Hepatocyte (in vitro differentiated cells): ENCODE measurements at regions not wholly inside any gene's neighbourhood (a gene's known extent, or its start where the extent isn't known, plus 50 kb on each side); places are given as distances from the start of the nearest gene placed in this dataset.

Experiments used
- DNase-seq: peaks from one replicate; pipeline ENCODE4 v3.0.0-alpha.2; 2016; ENCODE audit warnings: low spot score
- H2AFZ ChIP-seq: fragments of 200-600 bp; sonication (generic); 2 replicates; pipeline ENCODE4 v1.6.0; 2016; ENCODE audit warnings: antibody characterized with exemption, mild to moderate bottlenecking
- H3K27ac ChIP-seq: fragments of 200-600 bp; sonication (generic); 2 replicates; pipeline ENCODE4 v1.5.1; 2016; ENCODE audit warnings: mild to moderate bottlenecking
- H3K27me3 ChIP-seq: fragments of 200-600 bp; sonication (generic); 2 replicates; pipeline ENCODE4 v1.6.1; 2016
- H3K36me3 ChIP-seq: fragments of 200-600 bp; sonication (generic); replicated peaks from 2 replicates; pipeline ENCODE4 v1.5.1; 2016; ENCODE audit warnings: low read depth; ENCODE audit not compliant: insufficient read depth
- H3K4me1 ChIP-seq: fragments of 200-600 bp; sonication (generic); 2 replicates; pipeline ENCODE4 v1.5.1; 2016; ENCODE audit warnings: mild to moderate bottlenecking, moderate library complexity; ENCODE audit not compliant: insufficient read depth
- H3K4me2 ChIP-seq: fragments of 200-600 bp; sonication (generic); 2 replicates; pipeline ENCODE4 v1.6.0; 2016
- H3K4me3 ChIP-seq: fragments of 200-600 bp; sonication (generic); 2 replicates; pipeline ENCODE4 v1.5.1; 2016; ENCODE audit warnings: mild to moderate bottlenecking
- H3K79me2 ChIP-seq: fragments of 200-600 bp; sonication (generic); 2 replicates; pipeline ENCODE4 v1.6.0; 2017; ENCODE audit warnings: mild to moderate bottlenecking
- H3K9me2 ChIP-seq: fragments of 200-600 bp; sonication (generic); replicated peaks from 2 replicates; pipeline ENCODE4 v1.6.0; 2017; ENCODE audit warnings: mild to moderate bottlenecking; ENCODE audit not compliant: insufficient read depth
- H3K9me3 ChIP-seq: fragments of 200-600 bp; sonication (generic); 2 replicates; pipeline ENCODE4 v1.5.1; 2016; ENCODE audit warnings: low read depth, mild to moderate bottlenecking
- H4K20me1 ChIP-seq: fragments of 200-600 bp; sonication (generic); 2 replicates; pipeline ENCODE4 v1.6.0; 2016; ENCODE audit warnings: mild to moderate bottlenecking; ENCODE audit not compliant: insufficient read depth, poor library complexity, severe bottlenecking
- EZH2 ChIP-seq: fragments of 200-600 bp; sonication (generic); IDR thresholded peaks from 2 replicates; pipeline ENCODE4 v1.6.1; 2016; ENCODE audit warnings: antibody characterized with exemption, mild to moderate bottlenecking, borderline replicate concordance
- EZH2phosphoT487 ChIP-seq: fragments of 200-600 bp; sonication (generic); IDR thresholded peaks from one replicate; pipeline ENCODE4 v1.6.1; 2018; ENCODE audit warnings: antibody characterized with exemption, mild to moderate bottlenecking, low read depth, moderate library complexity; ENCODE audit not compliant: unreplicated experiment, severe bottlenecking
- WGBS: methylation state at CpG from one replicate; pipeline ENCODE4 v1.1.6; 2016; ENCODE audit warnings: low lambda C conversion rate; ENCODE audit errors: missing lambda C conversion rate; 5-methylcytosine and 5-hydroxymethylcytosine counted together
- TF ChIP-seq, protein P1 (sequence below): fragments of 200-600 bp; sonication (generic); IDR thresholded peaks from 2 replicates; pipeline ENCODE4 v1.5.1; 2016; ENCODE audit warnings: antibody characterized with exemption, mild to moderate bottlenecking; ENCODE audit not compliant: poor library complexity

DNA sequence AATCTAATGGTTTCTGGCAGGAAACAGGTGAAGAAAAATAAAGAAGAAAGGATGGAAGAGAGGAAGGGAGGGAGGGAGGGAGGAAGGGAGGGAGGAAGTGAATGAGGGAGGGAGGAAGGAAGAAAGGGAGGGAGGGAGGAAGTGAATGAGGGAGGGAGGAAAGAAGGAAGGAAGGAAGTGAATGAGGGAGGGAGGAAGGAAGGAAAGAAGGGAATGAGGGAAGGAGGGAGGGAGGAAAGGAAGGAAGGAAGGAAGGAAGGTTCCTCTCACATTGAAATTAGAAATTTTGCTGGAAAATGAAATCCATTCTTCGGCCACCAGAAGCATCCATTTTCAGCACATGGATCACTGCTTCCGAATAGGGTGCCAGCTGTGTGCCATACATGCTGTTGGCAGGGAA is 62.2 kb upstream of the PELI2 start:
- no peaks in the 10 kb centered on the region for H3K9me3 ChIP-seq
- H3K4me2 ChIP-seq: no peak overlapping the region
- no peak overlapping the region for H3K27ac ChIP-seq
- no peak overlapping the region for H2AFZ ChIP-seq
- TF ChIP-seq EZH2phosphoT487 (no peak), EZH2 (no peak)
- TF ChIP-seq, protein P1, sequence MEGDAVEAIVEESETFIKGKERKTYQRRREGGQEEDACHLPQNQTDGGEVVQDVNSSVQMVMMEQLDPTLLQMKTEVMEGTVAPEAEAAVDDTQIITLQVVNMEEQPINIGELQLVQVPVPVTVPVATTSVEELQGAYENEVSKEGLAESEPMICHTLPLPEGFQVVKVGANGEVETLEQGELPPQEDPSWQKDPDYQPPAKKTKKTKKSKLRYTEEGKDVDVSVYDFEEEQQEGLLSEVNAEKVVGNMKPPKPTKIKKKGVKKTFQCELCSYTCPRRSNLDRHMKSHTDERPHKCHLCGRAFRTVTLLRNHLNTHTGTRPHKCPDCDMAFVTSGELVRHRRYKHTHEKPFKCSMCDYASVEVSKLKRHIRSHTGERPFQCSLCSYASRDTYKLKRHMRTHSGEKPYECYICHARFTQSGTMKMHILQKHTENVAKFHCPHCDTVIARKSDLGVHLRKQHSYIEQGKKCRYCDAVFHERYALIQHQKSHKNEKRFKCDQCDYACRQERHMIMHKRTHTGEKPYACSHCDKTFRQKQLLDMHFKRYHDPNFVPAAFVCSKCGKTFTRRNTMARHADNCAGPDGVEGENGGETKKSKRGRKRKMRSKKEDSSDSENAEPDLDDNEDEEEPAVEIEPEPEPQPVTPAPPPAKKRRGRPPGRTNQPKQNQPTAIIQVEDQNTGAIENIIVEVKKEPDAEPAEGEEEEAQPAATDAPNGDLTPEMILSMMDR: no peak
- no peak overlapping the region for H3K4me3 ChIP-seq
- no peaks in the 10 kb centered on the region for H3K27me3 ChIP-seq
- H4K20me1 ChIP-seq: no peaks in the 10 kb centered on the region
- no peak for DNase-seq
- H3K4me1 ChIP-seq: no peaks in the 10 kb centered on the region
- no peaks in the 10 kb centered on the region for H3K36me3 ChIP-seq
- WGBS: 96% methylated on average over 1 of the region's 2 CpGs
- H3K9me2 ChIP-seq: no peaks in the 10 kb centered on the region
- H3K79me2 ChIP-seq: no peaks in the 10 kb centered on the region

DNA sequence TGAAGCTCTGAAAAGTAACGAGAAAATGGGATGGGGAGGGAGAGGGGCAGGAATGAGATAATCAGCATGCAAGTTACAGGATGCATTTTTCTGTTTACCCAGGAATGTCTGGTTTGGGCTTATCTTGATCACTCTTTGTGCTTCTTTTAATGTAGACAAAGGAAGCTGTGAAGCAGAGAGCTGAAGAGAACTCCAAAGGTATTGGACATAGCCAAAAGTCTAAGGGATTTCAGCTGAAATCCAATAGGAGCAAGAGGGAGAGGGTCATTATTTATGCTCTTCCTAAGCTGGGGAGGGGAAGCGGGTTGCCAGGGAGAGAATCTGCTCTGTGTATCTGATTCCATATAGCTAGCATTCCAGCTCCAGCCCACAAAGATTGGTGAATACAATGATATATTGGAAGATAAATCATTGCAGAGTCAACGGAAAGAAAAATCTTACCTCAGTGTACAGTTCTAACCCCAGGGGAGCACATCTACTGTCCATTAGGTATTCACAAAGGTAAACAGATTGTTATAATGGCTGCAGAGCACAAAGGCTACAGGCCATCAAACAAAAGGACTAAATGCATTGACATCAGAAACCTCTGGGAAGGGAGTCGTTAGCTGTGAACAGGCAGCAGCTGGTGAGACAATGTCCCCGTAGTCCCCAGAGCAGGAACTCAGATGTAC is 61.0 kb upstream of the PELI2 start:
- Histone ChIP-seq H4K20me1 (no peaks in the 10 kb centered on the region), H3K4me1 (no peaks in the 10 kb centered on the region), H3K9me3 (no peaks in the 10 kb centered on the region), H3K9me2 (no peaks in the 10 kb centered on the region), H3K27me3 (no peaks in the 10 kb centered on the region), H3K4me3 (no peak overlapping the region), H3K4me2 (no peak overlapping the region), H3K36me3 (no peaks in the 10 kb centered on the region), H2AFZ (no peak overlapping the region), H3K79me2 (no peaks in the 10 kb centered on the region), H3K27ac (no peak overlapping the region)
- no peak for TF ChIP-seq EZH2phosphoT487
- TF ChIP-seq, protein P1: no peak
- no peak for TF ChIP-seq EZH2
- 53% methylated on average over 5 of the region's 5 CpGs for WGBS
- no peak for DNase-seq

DNA sequence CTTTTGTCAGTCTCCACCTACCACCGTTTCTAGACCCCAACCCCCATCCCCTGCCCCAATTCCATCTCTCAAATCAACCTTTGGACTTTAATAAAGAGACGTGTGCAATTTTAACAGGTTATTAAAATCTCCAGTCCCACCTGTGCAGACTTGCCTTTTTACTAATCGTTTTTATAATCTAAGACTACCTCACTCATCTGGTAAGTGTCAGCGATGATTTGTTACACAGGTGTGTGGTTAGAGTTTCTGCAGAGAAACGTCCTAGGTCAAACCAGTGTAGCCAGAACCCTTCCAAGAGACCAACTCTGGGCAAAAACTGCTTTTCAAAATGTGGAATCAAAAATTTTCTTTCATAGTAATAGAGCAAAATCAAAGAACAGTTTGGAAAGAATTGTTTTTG is 60.4 kb upstream of the PELI2 start:
- Histone ChIP-seq H3K27ac (no peak overlapping the region), H3K27me3 (no peaks in the 10 kb centered on the region), H3K79me2 (no peaks in the 10 kb centered on the region), H3K4me3 (no peak overlapping the region), H3K9me2 (no peaks in the 10 kb centered on the region), H3K9me3 (no peaks in the 10 kb centered on the region), H3K4me2 (no peak overlapping the region), H3K36me3 (no peaks in the 10 kb centered on the region), H4K20me1 (no peaks in the 10 kb centered on the region), H3K4me1 (no peaks in the 10 kb centered on the region), H2AFZ (no peak overlapping the region)
- TF ChIP-seq EZH2 (no peak), EZH2phosphoT487 (no peak)
- TF ChIP-seq, protein P1: no peak
- no peak for DNase-seq
- 52% methylated on average over 5 of the region's 5 CpGs for WGBS
